IMR-90 (cell line): ENCODE measurements at regions not wholly inside any gene's neighbourhood (a gene's known extent, or its start where the extent isn't known, plus 50 kb on each side); places are given as distances from the start of the nearest gene placed in this dataset.

Experiments used
- ATAC-seq: fragments of 200-7000 bp; cut with Tn5 transposase; 2 replicates; pipeline ENCODE4 v1.9.1; 2020; ENCODE audit warnings: low read depth, mild to moderate bottlenecking, moderate library complexity
- BruUV-seq: library from RNA; stranded (reverse); fragments of 400-500 nt; replicated peaks from 2 replicates; lab custom pipeline; 2021; lab: Mats Ljungman, UMichigan
- CTCF ChIA-PET: fragments of 300-600 bp; formaldehyde crosslinking; extraction: SDS; loops from one replicate; lab custom pipeline; 2021; ENCODE audit warnings: antibody characterized with exemption; lab: Yijun Ruan, JAX
- POLR2A ChIA-PET: fragments of 300-600 bp; sonication (Branson Sonifier 250); formaldehyde crosslinking; loops from one replicate; lab custom pipeline; 2022; ENCODE audit warnings: antibody characterized with exemption; ENCODE audit not compliant: unreplicated experiment; lab: Charles Lee
- DNase-seq: peaks from one replicate; pipeline ENCODE4 v3.0.0; 2013
- H2AFZ ChIP-seq: replicated peaks from 2 replicates; pipeline ENCODE3; 2013; ENCODE audit warnings: low read length, mild to moderate bottlenecking; ENCODE audit not compliant: poor library complexity
- H2AK5ac ChIP-seq: 2 replicates; pipeline ENCODE4 v1.6.1; 2013; ENCODE audit warnings: low read depth, low read length, inconsistent platforms
- H2AK9ac ChIP-seq: replicated peaks from 2 replicates; pipeline ENCODE3; 2013; ENCODE audit warnings: mild to moderate bottlenecking, low read depth, low read length, moderate library complexity; ENCODE audit not compliant: poor library complexity
- H2BK120ac ChIP-seq: 2 replicates; pipeline ENCODE4 v1.6.1; 2013; ENCODE audit warnings: low read depth, low read length, inconsistent platforms
- H2BK15ac ChIP-seq: 3 replicates; pipeline ENCODE4 v1.6.1; 2013; ENCODE audit warnings: low read depth, low read length, inconsistent platforms
- H2BK20ac ChIP-seq: 2 replicates; pipeline ENCODE4 v1.6.1; 2013; ENCODE audit warnings: low read depth, mild to moderate bottlenecking, inconsistent platforms, low read length, moderate library complexity
- H2BK5ac ChIP-seq: 2 replicates; pipeline ENCODE4 v1.6.1; 2013; ENCODE audit warnings: mild to moderate bottlenecking, low read depth, low read length, inconsistent platforms; ENCODE audit not compliant: poor library complexity, severe bottlenecking
- H3K14ac ChIP-seq: replicated peaks from 2 replicates; pipeline ENCODE4 v1.6.1; 2013; ENCODE audit warnings: low read depth, low read length, inconsistent platforms
- H3K18ac ChIP-seq: 2 replicates; pipeline ENCODE4 v1.6.1; 2013; ENCODE audit warnings: low read depth, low read length, control low read depth
- H3K23ac ChIP-seq: 2 replicates; pipeline ENCODE4 v1.6.1; 2013; ENCODE audit warnings: low read depth, low read length, inconsistent platforms
- H3K27ac ChIP-seq: 2 replicates; pipeline ENCODE4 v1.5.1; 2013; ENCODE audit warnings: mild to moderate bottlenecking, control low read depth, low read length; ENCODE audit not compliant: insufficient read depth
- H3K27me3 ChIP-seq: 2 replicates; pipeline ENCODE4 v1.6.1; 2013; ENCODE audit warnings: low read length; ENCODE audit not compliant: control insufficient read depth, insufficient read depth
- H3K36me3 ChIP-seq: 2 replicates; pipeline ENCODE4 v1.6.1; 2013; ENCODE audit warnings: low read length, mixed read lengths; ENCODE audit not compliant: control insufficient read depth, insufficient read depth
- H3K4ac ChIP-seq: 2 replicates; pipeline ENCODE4 v1.6.1; 2013; ENCODE audit warnings: low read depth, low read length, inconsistent platforms
- H3K4me1 ChIP-seq: 2 replicates; pipeline ENCODE4 v1.6.1; 2013; ENCODE audit warnings: low read length, mixed read lengths; ENCODE audit not compliant: control insufficient read depth, insufficient read depth
- H3K4me2 ChIP-seq: 2 replicates; pipeline ENCODE4 v1.6.1; 2013; ENCODE audit warnings: low read depth, mild to moderate bottlenecking, control low read depth, low read length, moderate library complexity
- H3K4me3 ChIP-seq: 2 replicates; pipeline ENCODE4 v1.5.1; 2013; ENCODE audit warnings: low read depth, mild to moderate bottlenecking, control low read depth, low read length, moderate library complexity; ENCODE audit not compliant: insufficient read depth
- H3K56ac ChIP-seq: 2 replicates; pipeline ENCODE4 v1.6.1; 2013; ENCODE audit warnings: low read length, inconsistent platforms; ENCODE audit not compliant: insufficient read depth; ENCODE audit errors: extremely low read depth
- H3K79me1 ChIP-seq, 2 experiments: 2 replicates each; pipeline ENCODE4 v1.6.1; 2013; ENCODE audit warnings: low read length in 2 of 2, inconsistent platforms in 1 of 2, low read depth in 1 of 2
- H3K9ac ChIP-seq: 2 replicates; pipeline ENCODE4 v1.6.1; 2013; ENCODE audit warnings: low read depth, low read length, control low read depth
- H3K9me1 ChIP-seq: 2 replicates; pipeline ENCODE4 v1.6.1; 2013; ENCODE audit warnings: low read length, inconsistent platforms; ENCODE audit not compliant: insufficient read depth
- H3K9me3 ChIP-seq: 2 replicates; pipeline ENCODE4 v1.6.1; 2013; ENCODE audit warnings: low read length; ENCODE audit not compliant: control insufficient read depth, insufficient read depth
- H4K20me1 ChIP-seq: 2 replicates; pipeline ENCODE4 v1.6.1; 2013; ENCODE audit warnings: low read length, inconsistent platforms; ENCODE audit not compliant: insufficient read depth
- H4K5ac ChIP-seq: 2 replicates; pipeline ENCODE4 v1.6.1; 2013; ENCODE audit warnings: mild to moderate bottlenecking, low read depth, low read length, control low read depth
- H4K8ac ChIP-seq, 2 experiments: 2 replicates each; pipeline ENCODE4 v1.6.1; 2013; ENCODE audit warnings: low read depth in 2 of 2, low read length in 2 of 2, control low read depth in 1 of 2, inconsistent platforms in 1 of 2
- H4K91ac ChIP-seq: 2 replicates; pipeline ENCODE4 v1.6.1; 2013; ENCODE audit warnings: low read depth, low read length, inconsistent platforms; ENCODE audit not compliant: insufficient read depth
- CTCF ChIP-seq: conservative IDR thresholded peaks from 2 replicates; pipeline ENCODE4 v1.5.1; 2012; ENCODE audit warnings: mild to moderate bottlenecking, low read depth, low read length, improper control_type of control experiment
- FOS ChIP-seq: fragments of 150-350 bp; IDR thresholded peaks from 2 replicates; pipeline ENCODE4 v1.6.1; 2016; ENCODE audit warnings: low read depth, low read length
- MAFK ChIP-seq: IDR thresholded peaks from 2 replicates; pipeline ENCODE4 v1.6.1; 2012; ENCODE audit warnings: low read depth, low read length, improper control_type of control experiment
- RAD21 ChIP-seq: IDR thresholded peaks from 2 replicates; pipeline ENCODE4 v1.6.1; 2012; ENCODE audit warnings: low read length, improper control_type of control experiment
- RCOR1 ChIP-seq: IDR thresholded peaks from 2 replicates; pipeline ENCODE4 v1.6.1; 2012; ENCODE audit warnings: mild to moderate bottlenecking, low read length, improper control_type of control experiment; ENCODE audit not compliant: insufficient replicate concordance
- RFX5 ChIP-seq: IDR thresholded peaks from 2 replicates; pipeline ENCODE4 v1.8.0; 2012; ENCODE audit warnings: low read depth, mild to moderate bottlenecking, low read length, moderate library complexity
- SMC3 ChIP-seq: fragments of 150-350 bp; IDR thresholded peaks from 2 replicates; pipeline ENCODE4 v1.6.1; 2016; ENCODE audit warnings: low read depth, mild to moderate bottlenecking, antibody characterized with exemption, low read length, moderate library complexity
- WGBS, 2 experiments: methylation state at CpG; one replicate each; pipeline versions ENCODE4 v1.1.5 to v1.1.7; 2013; ENCODE audit warnings: missing lambda C conversion rate in 2 of 2; ENCODE audit not compliant: insufficient read length in 1 of 2; ENCODE audit errors: extremely low coverage in 2 of 2; 5-methylcytosine and 5-hydroxymethylcytosine counted together
- dilution Hi-C: fragments of 300-500 bp; cut with HindIII; formaldehyde crosslinking; loops from one replicate; pipeline ENCODE4 v1.14.3; 2018; ENCODE audit warnings: low sequenced_read_pairs; ENCODE audit not compliant: unreplicated experiment
- in situ Hi-C: fragments of 300-500 bp; cut with MboI; formaldehyde crosslinking; loops from 3 replicates; pipeline ENCODE4 v1.14.3; 2019; ENCODE audit warnings: low sequenced_read_pairs, inconsistent platforms, mixed read lengths
- intact Hi-C: fragments of 100-400 bp; cut with micrococcal nuclease; formaldehyde crosslinking; loops from 2 replicates; pipeline ENCODE4 v1.10.0; 2022

GRCh38 chr2:41580806-41581205 lies 467.0 kb upstream of the PKDCC start:
- Histone ChIP-seq H3K23ac (no peak overlapping the region), H2BK15ac (no peak overlapping the region), H2AK5ac (no peak overlapping the region), H3K27ac (no peak overlapping the region), H4K91ac (no peak overlapping the region), H3K18ac (no peak overlapping the region), H3K9ac (no peak overlapping the region), H3K36me3 (no peaks in the 10 kb centered on the region), H3K9me1 (no peaks in the 10 kb centered on the region), H2BK20ac (no peak overlapping the region), H3K14ac (no peak overlapping the region), H4K8ac (no peak overlapping the region), H3K79me1 (no peaks in the 10 kb centered on the region), H3K4me3 (no peak overlapping the region), H2BK120ac (no peak overlapping the region), H3K4me1 (no peaks in the 10 kb centered on the region), H3K4ac (no peak overlapping the region), H4K5ac (no peak overlapping the region), H3K9me3 (no peaks in the 10 kb centered on the region; the same call in 1 of the 2 replicates), H2AFZ (no peak overlapping the region), H3K56ac (no peak overlapping the region), H2AK9ac (no peak overlapping the region), H3K27me3 (no peaks in the 10 kb centered on the region), H4K20me1 (no peaks in the 10 kb centered on the region), H3K4me2 (no peak overlapping the region), H2BK5ac (no peak overlapping the region)
- WGBS, 2 experiments: no CpG with 5 or more reads among the region's 4 CpGs
- intact Hi-C loops (no loop called here), in situ Hi-C loops (no loop called here), dilution Hi-C loops (no loop called here)
- TF ChIP-seq RFX5: no peak
- TF ChIP-seq CTCF: no peak
- no peak for TF ChIP-seq SMC3
- no peak for TF ChIP-seq MAFK
- no peak for TF ChIP-seq RCOR1
- no peak for TF ChIP-seq RAD21
- TF ChIP-seq FOS: no peak
- no peak for ATAC-seq
- ChIA-PET CTCF (no interaction called here), POLR2A (no interaction called here)
- no peak for DNase-seq
- no TSS peak for BruUV-seq
